ENCODE measurements at regions not wholly inside any gene's neighbourhood (a gene's known extent, or its start where the extent isn't known, plus 50 kb on each side); places are given as distances from the start of the nearest gene placed in this dataset.

- Histone ChIP-seq H3K4me1 (ENCODE audit: insufficient read depth, low read length) (no peaks in the 10 kb centered on the region), H3K36me3 (ENCODE audit: insufficient read depth, low read length) (no peaks in the 10 kb centered on the region), H3K27me3 (ENCODE audit: insufficient read depth, low read length, poor library complexity, severe bottlenecking) (no peaks in the 10 kb centered on the region), H3K9me3 (ENCODE audit: low read length) (no peaks in the 10 kb centered on the region), H3K27ac (ENCODE audit: low read depth, low read length) (no peak overlapping the region), H3K4me3 (ENCODE audit: low read length) (no peak overlapping the region)
- H3K9me3 Mint-ChIP-seq = peaks cover 3 to 12% (median 7%) of the 10 kb centered on the region in 5 donors
- H3K27ac Mint-ChIP-seq = no peak overlapping the region
- H3K4me3 Mint-ChIP-seq = no peak overlapping the region
- no peak for DNase-seq
- POLR2A ChIA-PET = no interaction called here
- peaks cover 2 to 47% (median 10%) of the 10 kb centered on the region in 3 donors for H3K36me3 Mint-ChIP-seq
- H3K27me3 Mint-ChIP-seq = no peaks in the 10 kb centered on the region
- no peaks in the 10 kb centered on the region for H3K4me1 Mint-ChIP-seq
- CTCF ChIA-PET = no interaction called here
These were observed 174.4 kb upstream of the HS3ST3A1 start for GRCh38 chr17:13776027-13776551.

GRCh38 chr17:13777003-13777402, 175.3 kb upstream of the HS3ST3A1 start:
- Mint-ChIP-seq H3K27ac (peak overlapping the region in 2 of 8 donors; percentile 41 to 82), H3K4me1 (no peaks in the 10 kb centered on the region), H3K27me3 (no peaks in the 10 kb centered on the region), H3K9me3 (peaks cover 0 to 9% (median 7%) of the 10 kb centered on the region in 5 donors), H3K4me3 (no peak overlapping the region), H3K36me3 (peaks cover 2 to 43% (median 7%) of the 10 kb centered on the region in 3 donors)
- DNase-seq = no peak
- Histone ChIP-seq H3K4me3 (ENCODE audit: low read length) (no peak overlapping the region), H3K27ac (ENCODE audit: low read depth, low read length) (no peak overlapping the region), H3K36me3 (ENCODE audit: insufficient read depth, low read length) (no peaks in the 10 kb centered on the region), H3K9me3 (ENCODE audit: low read length) (no peaks in the 10 kb centered on the region), H3K4me1 (ENCODE audit: insufficient read depth, low read length) (no peaks in the 10 kb centered on the region), H3K27me3 (ENCODE audit: insufficient read depth, low read length, poor library complexity, severe bottlenecking) (no peaks in the 10 kb centered on the region)
- ChIA-PET POLR2A (no interaction called here), CTCF (no interaction called here)

GRCh38 chr17:13784434-13785095, 182.8 kb upstream of the HS3ST3A1 start:
- POLR2A ChIA-PET = no interaction called here
- Mint-ChIP-seq H3K27me3 (peaks cover 0 to 4% of the 10 kb centered on the region in 2 donors), H3K9me3 (peaks cover 0 to 6% (median 0%) of the 10 kb centered on the region in 5 donors), H3K27ac (no peak overlapping the region), H3K4me1 (no peaks in the 10 kb centered on the region), H3K36me3 (peaks cover 0 to 17% (median 0%) of the 10 kb centered on the region in 3 donors), H3K4me3 (no peak overlapping the region)
- Histone ChIP-seq H3K27ac (ENCODE audit: low read depth, low read length) (no peak overlapping the region), H3K4me3 (ENCODE audit: low read length) (no peak overlapping the region), H3K4me1 (ENCODE audit: insufficient read depth, low read length) (no peaks in the 10 kb centered on the region), H3K36me3 (ENCODE audit: insufficient read depth, low read length) (no peaks in the 10 kb centered on the region), H3K27me3 (ENCODE audit: insufficient read depth, low read length, poor library complexity, severe bottlenecking) (no peaks in the 10 kb centered on the region), H3K9me3 (ENCODE audit: low read length) (no peaks in the 10 kb centered on the region)
- no peak for DNase-seq
- CTCF ChIA-PET = interaction anchor here (1.0 kb wide), 1 partner anchor 29 kb away, joined by 3 read pairs; no protein-coding TSS in a partner anchor

DNA sequence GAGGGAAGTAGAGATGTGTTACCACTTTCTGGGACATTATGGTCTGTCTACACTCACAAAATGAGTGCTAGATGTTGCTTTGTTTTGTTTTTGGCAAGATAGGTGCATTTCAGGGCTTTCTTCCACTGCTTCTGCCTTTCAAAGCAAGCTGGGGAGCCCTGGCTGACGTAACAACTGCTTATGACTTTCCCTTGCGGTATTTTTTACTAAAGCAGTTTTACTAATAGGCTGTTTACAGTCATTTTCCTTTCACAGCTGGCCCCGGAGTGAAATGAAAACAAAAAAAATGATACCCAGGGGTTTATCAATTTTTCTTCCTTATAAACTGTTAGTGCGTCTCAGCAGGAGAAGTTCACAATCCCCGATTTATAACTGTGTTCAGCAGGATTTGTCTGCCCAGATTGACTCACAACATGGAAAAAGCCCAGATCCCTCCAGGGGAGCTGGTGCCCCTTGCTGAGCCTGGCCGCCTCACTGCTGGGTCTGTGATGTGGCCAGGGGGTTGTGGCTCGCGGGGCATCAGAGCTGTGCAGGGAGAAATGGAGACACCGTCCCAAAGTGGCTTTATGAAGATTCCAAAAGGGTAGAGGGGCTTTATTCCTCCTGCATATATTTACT, 184.4 kb upstream of the HS3ST3A1 start:
- CTCF ChIA-PET = interaction anchor here (1.1 kb wide), 1 partner anchor 11 kb away, joined by 3 read pairs; no protein-coding TSS in a partner anchor
- H3K9me3 ChIP-seq (ENCODE audit: low read length) = no peaks in the 10 kb centered on the region
- no peaks in the 10 kb centered on the region for H3K27me3 ChIP-seq (ENCODE audit: insufficient read depth, low read length, poor library complexity, severe bottlenecking)
- no peak for DNase-seq
- no peak overlapping the region for H3K27ac ChIP-seq (ENCODE audit: low read depth, low read length)
- Mint-ChIP-seq H3K27me3 (peaks cover 0 to 4% of the 10 kb centered on the region in 2 donors), H3K4me3 (no peak overlapping the region), H3K9me3 (no peaks in the 10 kb centered on the region), H3K4me1 (no peaks in the 10 kb centered on the region), H3K36me3 (peaks cover 0 to 13% (median 0%) of the 10 kb centered on the region in 3 donors), H3K27ac (no peak overlapping the region)
- H3K4me1 ChIP-seq (ENCODE audit: insufficient read depth, low read length) = no peaks in the 10 kb centered on the region
- H3K4me3 ChIP-seq (ENCODE audit: low read length) = no peak overlapping the region
- POLR2A ChIA-PET = no interaction called here
- H3K36me3 ChIP-seq (ENCODE audit: insufficient read depth, low read length) = no peaks in the 10 kb centered on the region

DNA sequence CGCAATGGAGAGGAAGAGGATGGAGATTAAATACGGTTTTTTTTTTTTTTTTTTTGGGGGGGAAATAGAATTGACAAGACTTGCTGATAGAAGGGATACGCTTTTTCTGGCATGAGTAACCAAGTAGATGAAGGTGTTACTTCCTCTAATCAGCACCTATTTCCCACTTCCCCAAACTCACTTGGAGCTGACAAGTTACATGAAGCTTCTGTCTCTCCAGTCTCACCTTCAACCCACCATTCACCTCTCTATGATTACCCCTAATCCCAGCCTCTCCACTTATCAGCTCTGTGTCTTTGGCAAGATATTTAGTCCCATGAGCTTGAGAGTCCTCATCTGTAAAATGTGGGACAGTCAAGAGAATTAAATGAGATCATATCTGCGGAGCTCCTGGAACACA, 185.9 kb upstream of the HS3ST3A1 start:
- ChIA-PET CTCF (no interaction called here), POLR2A (no interaction called here)
- no peak for DNase-seq
- Histone ChIP-seq H3K27me3 (ENCODE audit: insufficient read depth, low read length, poor library complexity, severe bottlenecking) (no peaks in the 10 kb centered on the region), H3K36me3 (ENCODE audit: insufficient read depth, low read length) (no peaks in the 10 kb centered on the region), H3K9me3 (ENCODE audit: low read length) (no peaks in the 10 kb centered on the region), H3K4me3 (ENCODE audit: low read length) (no peak overlapping the region), H3K4me1 (ENCODE audit: insufficient read depth, low read length) (no peaks in the 10 kb centered on the region), H3K27ac (ENCODE audit: low read depth, low read length) (no peak overlapping the region)
- no peaks in the 10 kb centered on the region for H3K9me3 Mint-ChIP-seq
- peaks cover 0 to 4% of the 10 kb centered on the region in 2 donors for H3K27me3 Mint-ChIP-seq
- no peak overlapping the region for H3K4me3 Mint-ChIP-seq
- no peak overlapping the region for H3K27ac Mint-ChIP-seq
- H3K36me3 Mint-ChIP-seq = peaks cover 0 to 13% (median 0%) of the 10 kb centered on the region in 3 donors
- no peaks in the 10 kb centered on the region for H3K4me1 Mint-ChIP-seq

- CTCF ChIA-PET = no interaction called here
- no peak for DNase-seq
- Histone ChIP-seq H3K36me3 (ENCODE audit: insufficient read depth, low read length) (no peaks in the 10 kb centered on the region), H3K27ac (ENCODE audit: low read depth, low read length) (no peak overlapping the region), H3K4me1 (ENCODE audit: insufficient read depth, low read length) (no peaks in the 10 kb centered on the region), H3K4me3 (ENCODE audit: low read length) (no peak overlapping the region), H3K27me3 (ENCODE audit: insufficient read depth, low read length, poor library complexity, severe bottlenecking) (no peaks in the 10 kb centered on the region), H3K9me3 (ENCODE audit: low read length) (no peaks in the 10 kb centered on the region)
- peaks cover 0 to 4% of the 10 kb centered on the region in 2 donors for H3K27me3 Mint-ChIP-seq
- no peak overlapping the region for H3K4me3 Mint-ChIP-seq
- no peaks in the 10 kb centered on the region for H3K9me3 Mint-ChIP-seq
- POLR2A ChIA-PET = no interaction called here
- no peaks in the 10 kb centered on the region for H3K4me1 Mint-ChIP-seq
- H3K36me3 Mint-ChIP-seq = peaks cover 0 to 13% (median 0%) of the 10 kb centered on the region in 3 donors
- H3K27ac Mint-ChIP-seq = peak overlapping the region in 1 of 8 donors; percentile 30
These were observed 186.7 kb upstream of the HS3ST3A1 start for GRCh38 chr17:13788385-13788784.

DNA sequence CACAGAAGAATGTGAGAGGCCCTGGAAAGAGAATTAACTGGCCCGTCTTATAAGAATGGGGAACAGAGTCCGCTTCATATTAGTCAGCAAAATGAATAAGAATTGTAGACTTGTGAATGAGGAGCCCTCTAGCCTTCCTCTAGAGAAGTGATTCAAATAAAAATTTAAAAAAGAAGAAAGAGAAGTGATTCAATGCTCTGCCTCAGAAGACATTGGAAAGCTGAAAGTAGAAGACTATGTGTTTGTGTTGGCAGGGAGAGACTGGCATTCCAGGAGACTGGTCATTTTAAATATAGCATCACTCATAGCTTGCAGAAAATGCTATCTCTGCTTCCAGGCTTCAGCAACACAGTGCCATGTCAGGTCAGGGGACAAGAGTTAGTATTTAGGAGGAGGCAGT, 190.6 kb upstream of the HS3ST3A1 start:
- no peaks in the 10 kb centered on the region for H3K4me1 Mint-ChIP-seq
- Histone ChIP-seq H3K9me3 (ENCODE audit: low read length) (no peaks in the 10 kb centered on the region), H3K4me1 (ENCODE audit: insufficient read depth, low read length) (no peaks in the 10 kb centered on the region), H3K27me3 (ENCODE audit: insufficient read depth, low read length, poor library complexity, severe bottlenecking) (no peaks in the 10 kb centered on the region), H3K4me3 (ENCODE audit: low read length) (no peak overlapping the region), H3K36me3 (ENCODE audit: insufficient read depth, low read length) (no peaks in the 10 kb centered on the region), H3K27ac (ENCODE audit: low read depth, low read length) (no peak overlapping the region)
- CTCF ChIA-PET = no interaction called here
- POLR2A ChIA-PET = no interaction called here
- DNase-seq = no peak
- peaks cover 0 to 1% of the 10 kb centered on the region in 2 donors for H3K27me3 Mint-ChIP-seq
- no peak overlapping the region for H3K4me3 Mint-ChIP-seq
- H3K27ac Mint-ChIP-seq = no peak overlapping the region
- H3K9me3 Mint-ChIP-seq = no peaks in the 10 kb centered on the region
- H3K36me3 Mint-ChIP-seq = peaks cover 0 to 9% (median 0%) of the 10 kb centered on the region in 3 donors

DNA sequence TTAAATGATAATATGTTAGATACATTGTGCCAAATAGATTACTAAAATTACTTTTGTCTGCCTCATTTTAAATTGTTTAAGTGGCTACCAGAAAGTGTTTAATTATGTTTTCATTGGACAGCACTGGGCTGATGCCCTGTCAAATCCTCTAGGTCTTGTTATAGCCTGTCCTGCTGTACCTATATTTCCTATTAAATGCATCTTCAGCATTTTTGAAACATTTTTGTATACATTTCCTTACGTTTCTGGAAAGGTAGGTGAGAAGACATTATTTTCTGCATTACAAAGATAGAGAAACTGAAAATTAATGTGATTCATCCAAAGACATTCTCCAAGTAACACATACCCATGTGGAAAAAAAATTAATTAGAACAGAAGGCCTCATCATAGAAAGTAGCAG, 192.2 kb upstream of the HS3ST3A1 start:
- no peak for DNase-seq
- POLR2A ChIA-PET = no interaction called here
- H3K36me3 ChIP-seq (ENCODE audit: insufficient read depth, low read length) = no peaks in the 10 kb centered on the region
- H3K36me3 Mint-ChIP-seq = peaks cover 0 to 17% (median 0%) of the 10 kb centered on the region in 3 donors
- H3K4me1 Mint-ChIP-seq = no peaks in the 10 kb centered on the region
- H3K27ac Mint-ChIP-seq = no peak overlapping the region
- H3K9me3 ChIP-seq (ENCODE audit: low read length) = no peaks in the 10 kb centered on the region
- H3K9me3 Mint-ChIP-seq = peaks cover 0 to 1% (median 0%) of the 10 kb centered on the region in 5 donors
- no peaks in the 10 kb centered on the region for H3K27me3 ChIP-seq (ENCODE audit: insufficient read depth, low read length, poor library complexity, severe bottlenecking)
- H3K27me3 Mint-ChIP-seq = no peaks in the 10 kb centered on the region
- no peaks in the 10 kb centered on the region for H3K4me1 ChIP-seq (ENCODE audit: insufficient read depth, low read length)
- H3K4me3 Mint-ChIP-seq = no peak overlapping the region
- no peak overlapping the region for H3K4me3 ChIP-seq (ENCODE audit: low read length)
- CTCF ChIA-PET = no interaction called here
- no peak overlapping the region for H3K27ac ChIP-seq (ENCODE audit: low read depth, low read length)
